GM12878 (cell line): ENCODE measurements at regions not wholly inside any gene's neighbourhood (a gene's known extent, or its start where the extent isn't known, plus 50 kb on each side); places are given as distances from the start of the nearest gene placed in this dataset.

Source experiments
- CTCF ChIP-seq, 3 experiments: IDR thresholded peaks in 2 of 3; conservative IDR thresholded peaks in 1 of 3; 2 replicates each; pipeline ENCODE4 v1.5.1; 2011; ENCODE audit warnings: low read depth in 3 of 3, low read length in 3 of 3, mild to moderate bottlenecking in 3 of 3, control low read depth in 2 of 3, moderate library complexity in 2 of 3, inconsistent platforms in 1 of 3, mixed read lengths in 1 of 3; ENCODE audit not compliant: control insufficient read depth in 2 of 3, insufficient read depth in 1 of 3; ENCODE audit errors: extremely low read depth in 1 of 3
- EP300 ChIP-seq, 2 experiments: fragments of 150-350 bp in 1 of 2; IDR thresholded peaks; 2 replicates each; pipeline ENCODE4 v1.6.1; 2011 to 2012; ENCODE audit warnings: low read depth in 2 of 2, low read length in 2 of 2, borderline replicate concordance in 1 of 2, improper control_type of control experiment in 1 of 2, inconsistent platforms in 1 of 2; ENCODE audit not compliant: control insufficient read depth in 1 of 2
- EZH2 ChIP-seq: IDR thresholded peaks from 2 replicates; pipeline ENCODE4 v1.6.1; 2012; ENCODE audit warnings: low read depth, mild to moderate bottlenecking, control low read depth, inconsistent platforms, low read length, borderline replicate concordance; ENCODE audit not compliant: control insufficient read depth
- HCFC1 ChIP-seq: fragments of 150-350 bp; IDR thresholded peaks from 2 replicates; pipeline ENCODE4 v1.6.1; 2014; ENCODE audit warnings: low read length
- JUND ChIP-seq: IDR thresholded peaks from 2 replicates; pipeline ENCODE4 v1.6.1; 2012; ENCODE audit warnings: low read depth, mild to moderate bottlenecking, low read length, improper control_type of control experiment, moderate library complexity
- MAX ChIP-seq: IDR thresholded peaks from 2 replicates; pipeline ENCODE4 v1.6.1; 2012; ENCODE audit warnings: low read depth, low read length, improper control_type of control experiment
- POLR2AphosphoS5 ChIP-seq: IDR thresholded peaks from 2 replicates; pipeline ENCODE4 v1.6.1; 2011; ENCODE audit warnings: mild to moderate bottlenecking, low read length, inconsistent platforms
- RAD21 ChIP-seq: IDR thresholded peaks from 2 replicates; pipeline ENCODE4 v1.6.1; 2011; ENCODE audit warnings: mild to moderate bottlenecking, low read depth, low read length, moderate library complexity; ENCODE audit not compliant: insufficient read depth
- SMC3 ChIP-seq: IDR thresholded peaks from 2 replicates; pipeline ENCODE4 v1.6.1; 2011; ENCODE audit warnings: low read length, improper control_type of control experiment, borderline replicate concordance
- TARDBP ChIP-seq: IDR thresholded peaks from 2 replicates; pipeline ENCODE4 v1.6.1; 2016; ENCODE audit warnings: borderline replicate concordance
- TCF7 ChIP-seq: IDR thresholded peaks from 2 replicates; pipeline ENCODE4 v1.6.1; 2014; ENCODE audit warnings: antibody characterized with exemption, borderline replicate concordance
- USF1 ChIP-seq: IDR thresholded peaks from 2 replicates; pipeline ENCODE4 v1.6.1; 2011; ENCODE audit warnings: borderline replicate concordance, low read depth, mild to moderate bottlenecking, moderate library complexity, mixed read lengths, low read length; ENCODE audit not compliant: insufficient read depth; ENCODE audit errors: extremely low read length
- ZNF687 ChIP-seq: fragments of 450-650 bp; IDR thresholded peaks from 2 replicates; pipeline ENCODE4 v1.6.1; 2017; ENCODE audit warnings: mild to moderate bottlenecking, moderate library complexity

- no peak for TF ChIP-seq JUND
- no peak for TF ChIP-seq MAX
- no peak for TF ChIP-seq TCF7
- TF ChIP-seq RAD21 = no peak; the same call in 1 of the 2 replicates
- TF ChIP-seq SMC3 = 0 out of 2 replicates have a peak, but pooled peaks have one; percentile 6
- no peak for TF ChIP-seq CTCF (IDR thresholded peaks at IDR 0.05 in 2 of 3, conservative IDR thresholded peaks at IDR 0.05 in 1 of 3; ENCODE audit: control insufficient read depth in 2 of 3, extremely low read depth in 1 of 3, insufficient read depth in 1 of 3, low read depth in 3 of 3, low read length in 3 of 3)
- TF ChIP-seq ZNF687 = no peak
- TF ChIP-seq HCFC1 = no peak
- TF ChIP-seq EZH2 = no peak
- TF ChIP-seq USF1 = no peak
- TF ChIP-seq POLR2AphosphoS5 = no peak
- no peak for TF ChIP-seq EP300 (IDR thresholded peaks at IDR 0.05; ENCODE audit: borderline replicate concordance in 1 of 2, control insufficient read depth in 1 of 2, low read depth in 2 of 2, low read length in 2 of 2)
- TF ChIP-seq TARDBP = no peak
These were observed 78.8 kb upstream of the GPR174 start for GRCh38 chrX:79065696-79066095.
